ENCODE measurements at regions not wholly inside any gene's neighbourhood (a gene's known extent, or its start where the extent isn't known, plus 50 kb on each side); places are given as distances from the start of the nearest gene placed in this dataset.
"Not testable (repeated sequence)": the region's sequence is repeated elsewhere in the genome, so short reads cannot be mapped to it uniquely, and the experiment has no call there.

- not testable (repeated sequence) for DNase-seq (ENCODE audit: extremely low read depth, low read depth)
These were observed 110.6 kb upstream of the PRKX start for GRCh38 chrX:3824008-3824407.

- no peak for TF ChIP-seq CTCF (IDR thresholded peaks at IDR 0.05; ENCODE audit: low read depth, low read length)
- DNase-seq (ENCODE audit: extremely low read depth, low read depth), result no peak
These were observed 106.7 kb upstream of the PRKX start for GRCh38 chrX:3820167-3820566.

GRCh38 chrX:3817480-3817879, 104.0 kb upstream of the PRKX start:
- DNase-seq (ENCODE audit: extremely low read depth, low read depth), result not testable (repeated sequence)

- TF ChIP-seq CTCF (IDR thresholded peaks at IDR 0.05; ENCODE audit: low read depth, low read length), result peak; percentile 8; the same call in 1 of the 2 replicates
- DNase-seq (ENCODE audit: extremely low read depth, low read depth), result no peak
These were observed 102.6 kb upstream of the PRKX start for GRCh38 chrX:3815896-3816664.

- TF ChIP-seq CTCF (IDR thresholded peaks at IDR 0.05; ENCODE audit: low read depth, low read length), result peak; percentile 40
- DNase-seq (ENCODE audit: extremely low read depth, low read depth), result no peak
These were observed 98.2 kb upstream of the PRKX start for GRCh38 chrX:3811331-3812311.

GRCh38 chrX:3807906-3808305, 94.5 kb upstream of the PRKX start:
- TF ChIP-seq CTCF (IDR thresholded peaks at IDR 0.05; ENCODE audit: low read depth, low read length), result no peak
- DNase-seq (ENCODE audit: extremely low read depth, low read depth), result no peak

- DNase-seq (ENCODE audit: extremely low read depth, low read depth), result no peak
These were observed 93.2 kb upstream of the PRKX start for GRCh38 chrX:3806630-3807029.

More at GRCh38 chrX:3806630-3807029, 93.2 kb upstream of the PRKX start:
- no peak for TF ChIP-seq CTCF (IDR thresholded peaks at IDR 0.05; ENCODE audit: low read depth, low read length)

Measured in AG09319 (cell line).